NCI-H460 (cell line): ENCODE measurements at regions not wholly inside any gene's neighbourhood (a gene's known extent, or its start where the extent isn't known, plus 50 kb on each side); places are given as distances from the start of the nearest gene placed in this dataset.
"Not testable (repeated sequence)": the region's sequence is repeated elsewhere in the genome, so short reads cannot be mapped to it uniquely, and the experiment has no call there.

Source experiments
- DNase-seq: peaks from one replicate; pipeline ENCODE4 v3.0.0-alpha.2; 2016; ENCODE audit warnings: low read depth; ENCODE audit errors: extremely low read depth

DNA sequence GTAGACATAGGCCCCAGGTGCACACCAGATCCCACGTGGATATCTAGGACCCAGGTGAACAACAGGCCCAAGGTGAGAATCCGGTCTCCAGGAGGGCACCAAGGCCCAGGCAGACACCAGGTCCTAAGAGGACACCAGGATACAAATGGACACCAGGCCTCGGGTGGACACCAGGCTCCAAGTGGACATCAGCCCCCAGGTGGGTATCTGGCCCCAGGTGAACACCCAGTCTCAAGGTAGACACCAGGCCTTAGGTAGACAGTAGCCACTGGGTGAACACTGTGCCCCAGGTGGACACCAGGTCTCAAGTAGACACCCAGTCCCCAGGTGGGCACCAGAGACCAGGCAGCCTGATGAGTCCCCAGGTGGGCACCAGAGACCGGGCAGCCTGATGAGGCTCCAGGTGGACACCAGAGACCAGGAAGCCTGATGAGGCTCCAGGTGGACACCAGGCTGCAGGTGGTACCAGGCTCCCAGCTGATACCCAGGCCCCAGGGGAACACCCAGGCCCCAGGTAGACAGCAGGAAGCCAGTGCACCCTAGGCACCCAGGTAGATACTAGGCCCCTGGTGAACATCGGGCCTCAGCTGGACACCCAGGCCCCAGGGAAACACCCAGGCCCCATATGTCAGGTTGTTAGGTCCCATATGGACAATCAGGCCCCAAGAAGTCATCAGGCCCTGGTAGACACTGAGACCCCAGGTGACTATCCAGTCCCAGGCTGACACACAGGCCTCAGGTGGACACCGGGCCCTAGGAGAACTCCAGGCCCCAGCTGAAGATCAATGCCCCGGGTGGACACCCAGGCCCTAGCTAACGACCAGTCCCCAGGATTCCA, 55.1 kb upstream of the SEPTIN5 start:
- DNase-seq = no peak

DNA sequence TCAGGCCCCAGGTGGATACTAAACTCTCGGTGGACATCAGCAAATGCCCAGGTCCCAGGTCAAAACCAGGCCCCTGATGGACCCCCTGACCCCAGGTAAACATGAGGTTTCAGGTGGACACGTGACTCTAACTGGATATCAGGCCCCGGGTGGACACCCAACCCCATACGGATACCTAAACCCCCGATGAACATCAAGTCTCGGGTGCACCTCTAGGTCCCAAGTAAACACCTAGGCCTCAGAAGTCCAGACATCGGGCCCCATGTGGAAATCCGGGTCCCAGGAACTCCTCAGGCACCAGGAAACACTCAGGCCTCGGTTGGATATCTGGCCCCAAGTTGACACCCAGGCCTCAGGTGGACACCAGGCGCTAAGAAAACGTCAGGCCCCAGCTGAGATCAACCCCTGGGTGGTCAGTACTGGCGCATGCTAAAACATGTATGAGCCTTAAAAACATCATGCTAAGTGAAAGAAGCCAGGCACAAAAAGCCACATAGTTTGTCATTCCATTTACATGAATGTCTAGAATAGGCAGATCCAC, 54.4 kb upstream of the SEPTIN5 start:
- no peak for DNase-seq

GRCh38 chr22:19660583-19660982, 53.7 kb upstream of the SEPTIN5 start:
- not testable (repeated sequence) for DNase-seq

- DNase-seq = no peak
Measured at GRCh38 chr22:19661156-19661555, 53.1 kb upstream of the SEPTIN5 start.

GRCh38 chr22:19662049-19662684, 52.1 kb upstream of the SEPTIN5 start:
- DNase-seq = not testable (repeated sequence)

DNA sequence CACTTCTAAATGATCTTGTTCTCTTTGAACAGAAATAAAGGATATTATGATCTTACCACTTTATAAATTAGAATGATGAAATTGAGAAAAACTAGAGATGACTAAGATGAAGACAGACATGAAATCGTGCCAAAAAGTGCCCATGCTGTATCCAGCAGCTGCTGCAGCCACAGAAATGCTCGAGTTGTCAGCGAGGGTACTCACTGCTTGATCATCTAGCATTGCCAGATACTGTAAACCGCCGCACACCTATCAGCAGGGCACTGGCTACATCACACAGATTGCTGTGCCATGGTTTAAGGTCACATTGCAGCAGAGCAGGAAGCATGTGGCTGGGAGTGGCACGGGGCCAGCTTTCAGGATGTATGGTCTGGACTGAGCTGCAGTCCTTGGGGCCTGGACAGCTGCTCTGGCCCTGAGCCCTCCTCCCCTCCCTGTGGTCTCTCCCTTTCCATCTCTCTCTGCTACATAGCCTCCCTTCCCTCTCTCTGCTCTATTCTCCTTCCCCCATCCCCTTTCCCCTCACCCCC, 51.0 kb upstream of the SEPTIN5 start:
- DNase-seq = peak; percentile 16

DNA sequence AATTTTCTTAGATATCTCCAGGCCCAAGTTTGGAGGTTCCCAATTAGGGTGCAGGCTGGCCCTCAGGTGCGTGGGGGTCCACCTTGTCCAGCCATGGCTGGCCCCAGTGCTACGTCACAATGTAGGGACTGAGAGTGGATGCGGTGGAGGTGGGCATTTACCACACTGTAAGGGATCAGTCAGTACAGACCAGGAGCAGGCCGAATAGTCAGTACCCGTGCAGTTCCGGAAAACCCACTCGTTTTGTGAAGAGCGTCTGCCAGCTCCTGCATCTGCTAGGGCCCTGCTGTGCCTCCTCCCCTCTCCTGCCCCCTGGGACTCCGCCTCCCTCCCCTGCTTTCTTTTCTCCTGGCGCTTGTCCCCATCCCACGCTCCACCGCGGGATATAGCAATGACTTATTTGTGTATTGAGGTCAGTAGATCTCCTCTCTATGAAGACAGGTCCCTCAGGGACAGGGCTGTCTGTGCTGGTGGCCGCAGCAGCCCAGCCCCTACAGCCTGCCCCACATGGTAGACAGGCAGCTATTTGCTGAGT, 50.4 kb upstream of the SEPTIN5 start:
- DNase-seq = no peak

GRCh38 chr22:19664406-19664805, 49.9 kb upstream of the SEPTIN5 start:
- no peak for DNase-seq
